ENCODE measurements at regions not wholly inside any gene's neighbourhood (a gene's known extent, or its start where the extent isn't known, plus 50 kb on each side); places are given as distances from the start of the nearest gene placed in this dataset.

DNA sequence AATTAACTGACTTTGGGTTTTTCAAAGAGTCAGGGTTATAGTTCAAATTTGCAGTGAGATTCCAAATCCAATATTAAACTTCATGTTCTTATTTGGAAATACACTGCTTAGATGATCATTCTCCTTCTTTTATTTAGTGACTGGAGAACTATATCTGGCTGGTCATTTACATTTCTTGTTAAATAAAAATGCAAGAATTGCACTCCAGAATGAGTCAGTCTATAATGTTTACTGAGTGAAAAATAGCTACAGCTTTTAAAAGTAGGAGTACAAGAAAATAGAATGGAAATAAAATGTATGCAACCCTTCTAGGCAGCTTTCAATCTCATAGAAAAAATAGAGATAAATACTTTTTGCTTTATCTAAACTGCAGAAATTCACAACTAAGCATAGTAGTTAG lies 54.5 kb upstream of the CD2AP start (continued):
- TF ChIP-seq, protein P1, sequence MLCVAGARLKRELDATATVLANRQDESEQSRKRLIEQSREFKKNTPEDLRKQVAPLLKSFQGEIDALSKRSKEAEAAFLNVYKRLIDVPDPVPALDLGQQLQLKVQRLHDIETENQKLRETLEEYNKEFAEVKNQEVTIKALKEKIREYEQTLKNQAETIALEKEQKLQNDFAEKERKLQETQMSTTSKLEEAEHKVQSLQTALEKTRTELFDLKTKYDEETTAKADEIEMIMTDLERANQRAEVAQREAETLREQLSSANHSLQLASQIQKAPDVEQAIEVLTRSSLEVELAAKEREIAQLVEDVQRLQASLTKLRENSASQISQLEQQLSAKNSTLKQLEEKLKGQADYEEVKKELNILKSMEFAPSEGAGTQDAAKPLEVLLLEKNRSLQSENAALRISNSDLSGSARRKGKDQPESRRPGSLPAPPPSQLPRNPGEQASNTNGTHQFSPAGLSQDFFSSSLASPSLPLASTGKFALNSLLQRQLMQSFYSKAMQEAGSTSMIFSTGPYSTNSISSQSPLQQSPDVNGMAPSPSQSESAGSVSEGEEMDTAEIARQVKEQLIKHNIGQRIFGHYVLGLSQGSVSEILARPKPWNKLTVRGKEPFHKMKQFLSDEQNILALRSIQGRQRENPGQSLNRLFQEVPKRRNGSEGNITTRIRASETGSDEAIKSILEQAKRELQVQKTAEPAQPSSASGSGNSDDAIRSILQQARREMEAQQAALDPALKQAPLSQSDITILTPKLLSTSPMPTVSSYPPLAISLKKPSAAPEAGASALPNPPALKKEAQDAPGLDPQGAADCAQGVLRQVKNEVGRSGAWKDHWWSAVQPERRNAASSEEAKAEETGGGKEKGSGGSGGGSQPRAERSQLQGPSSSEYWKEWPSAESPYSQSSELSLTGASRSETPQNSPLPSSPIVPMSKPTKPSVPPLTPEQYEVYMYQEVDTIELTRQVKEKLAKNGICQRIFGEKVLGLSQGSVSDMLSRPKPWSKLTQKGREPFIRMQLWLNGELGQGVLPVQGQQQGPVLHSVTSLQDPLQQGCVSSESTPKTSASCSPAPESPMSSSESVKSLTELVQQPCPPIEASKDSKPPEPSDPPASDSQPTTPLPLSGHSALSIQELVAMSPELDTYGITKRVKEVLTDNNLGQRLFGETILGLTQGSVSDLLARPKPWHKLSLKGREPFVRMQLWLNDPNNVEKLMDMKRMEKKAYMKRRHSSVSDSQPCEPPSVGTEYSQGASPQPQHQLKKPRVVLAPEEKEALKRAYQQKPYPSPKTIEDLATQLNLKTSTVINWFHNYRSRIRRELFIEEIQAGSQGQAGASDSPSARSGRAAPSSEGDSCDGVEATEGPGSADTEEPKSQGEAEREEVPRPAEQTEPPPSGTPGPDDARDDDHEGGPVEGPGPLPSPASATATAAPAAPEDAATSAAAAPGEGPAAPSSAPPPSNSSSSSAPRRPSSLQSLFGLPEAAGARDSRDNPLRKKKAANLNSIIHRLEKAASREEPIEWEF (IDR thresholded peaks at IDR 0.05; ENCODE audit: insufficient replicate concordance, low read depth, low read length), result no peak
- TF ChIP-seq EED (IDR thresholded peaks at IDR 0.05; ENCODE audit: low read depth) (no peak), CBFB (IDR thresholded peaks at IDR 0.05; ENCODE audit: low read depth) (no peak), RBBP5 (conservative IDR thresholded peaks at IDR 0.05) (no peak), CREM (IDR thresholded peaks at IDR 0.05; ENCODE audit: low read depth) (no peak), NFIC (IDR thresholded peaks at IDR 0.05; ENCODE audit: low read depth, low read length) (no peak), NR2C1 (IDR thresholded peaks at IDR 0.05) (no peak)
- TF ChIP-seq, protein P2, sequence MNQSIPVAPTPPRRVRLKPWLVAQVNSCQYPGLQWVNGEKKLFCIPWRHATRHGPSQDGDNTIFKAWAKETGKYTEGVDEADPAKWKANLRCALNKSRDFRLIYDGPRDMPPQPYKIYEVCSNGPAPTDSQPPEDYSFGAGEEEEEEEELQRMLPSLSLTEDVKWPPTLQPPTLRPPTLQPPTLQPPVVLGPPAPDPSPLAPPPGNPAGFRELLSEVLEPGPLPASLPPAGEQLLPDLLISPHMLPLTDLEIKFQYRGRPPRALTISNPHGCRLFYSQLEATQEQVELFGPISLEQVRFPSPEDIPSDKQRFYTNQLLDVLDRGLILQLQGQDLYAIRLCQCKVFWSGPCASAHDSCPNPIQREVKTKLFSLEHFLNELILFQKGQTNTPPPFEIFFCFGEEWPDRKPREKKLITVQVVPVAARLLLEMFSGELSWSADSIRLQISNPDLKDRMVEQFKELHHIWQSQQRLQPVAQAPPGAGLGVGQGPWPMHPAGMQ (IDR thresholded peaks at IDR 0.05; ENCODE audit: borderline replicate concordance), result no peak
